Activated CD4-positive, alpha-beta T cell treated with anti-CD3 and anti-CD28 coated beads, Interleukin-2, amount 10 ng/mL, durations not matched to agents 24 days and 14 days (primary cell): ENCODE measurements at regions not wholly inside any gene's neighbourhood (a gene's known extent, or its start where the extent isn't known, plus 50 kb on each side); places are given as distances from the start of the nearest gene placed in this dataset.
"Not testable (repeated sequence)": the region's sequence is repeated elsewhere in the genome, so short reads cannot be mapped to it uniquely, and the experiment has no call there.

Source experiments
- DNase-seq: peaks from one replicate; pipeline ENCODE4 v3.0.0; 2022
- H3K27ac Mint-ChIP-seq: one replicate; pipeline ENCODE4 v1.8.0; 2022; ENCODE audit warnings: mild to moderate bottlenecking, mixed read lengths
- H3K27me3 Mint-ChIP-seq: one replicate; pipeline ENCODE4 v1.8.0; 2022; ENCODE audit warnings: mixed read lengths
- H3K36me3 Mint-ChIP-seq: one replicate; pipeline ENCODE4 v1.8.0; 2022; ENCODE audit warnings: low read depth, mild to moderate bottlenecking, mixed read lengths
- H3K4me1 Mint-ChIP-seq: one replicate; pipeline ENCODE4 v1.8.0; 2021; ENCODE audit warnings: mixed read lengths
- H3K4me3 Mint-ChIP-seq: one replicate; pipeline ENCODE4 v1.8.0; 2022; ENCODE audit warnings: mild to moderate bottlenecking, moderate library complexity, mixed read lengths
- H3K9me3 Mint-ChIP-seq: one replicate; pipeline ENCODE4 v1.8.0; 2021; ENCODE audit warnings: mixed read lengths
- intact Hi-C: fragments of 100-400 bp; cut with micrococcal nuclease; formaldehyde crosslinking; loops from one replicate; pipeline ENCODE4 v1.15.1; 2023

DNA sequence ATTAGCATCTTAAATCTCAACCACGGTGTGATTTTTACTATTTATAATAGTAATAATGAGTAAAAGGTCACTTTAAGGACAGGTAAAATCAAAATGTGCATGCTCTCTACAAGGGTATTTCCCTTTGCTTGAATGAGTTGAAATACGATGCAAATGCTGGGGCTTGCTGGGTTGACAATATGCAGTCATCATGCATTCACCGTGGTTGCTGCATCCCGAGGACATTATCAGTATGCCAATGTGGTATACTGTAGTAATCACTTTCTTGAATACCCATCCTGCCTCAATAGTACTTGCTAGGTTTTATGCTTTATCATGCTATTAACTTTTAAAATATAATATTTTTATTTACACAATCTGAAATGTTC, 637.9 kb downstream of the COL12A1 start:
- H3K4me1 Mint-ChIP-seq, H3K9me3 Mint-ChIP-seq, H3K27me3 Mint-ChIP-seq, H3K27ac Mint-ChIP-seq, intact Hi-C loops, H3K36me3 Mint-ChIP-seq, H3K4me3 Mint-ChIP-seq, DNase-seq: not testable (repeated sequence)

DNA sequence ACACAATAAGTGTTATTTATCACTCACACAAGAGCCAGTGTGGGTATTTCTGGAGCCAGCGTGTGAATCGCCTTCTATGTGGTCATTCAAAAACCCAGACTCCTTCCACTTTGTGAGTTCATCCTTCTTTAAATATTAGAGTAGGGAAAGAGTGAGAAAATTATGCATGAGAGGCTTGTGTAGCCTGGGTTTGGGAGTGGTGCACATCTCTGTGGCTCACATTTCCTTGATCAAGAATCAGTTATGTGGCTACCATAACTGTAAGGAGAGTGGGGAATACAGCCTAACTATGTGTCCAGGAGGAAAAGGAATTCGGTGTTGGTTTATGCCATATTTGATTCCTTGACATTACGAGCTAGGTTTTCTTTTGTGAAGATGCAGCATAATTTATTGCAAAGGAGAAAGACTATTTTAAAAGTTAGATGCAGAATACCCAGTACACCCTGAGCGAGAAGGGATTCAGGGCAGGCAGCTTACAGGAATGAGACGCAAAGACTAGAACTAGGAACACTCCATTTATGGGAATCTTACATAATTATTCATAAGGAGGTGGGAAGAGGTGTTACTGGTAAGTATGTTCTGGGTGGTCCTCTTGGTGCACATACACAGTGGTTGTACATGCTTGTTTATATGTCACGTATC, 638.5 kb downstream of the COL12A1 start:
- H3K27ac Mint-ChIP-seq, result no peak overlapping the region
- no peaks in the 10 kb centered on the region for H3K36me3 Mint-ChIP-seq
- H3K27me3 Mint-ChIP-seq, result no peaks in the 10 kb centered on the region
- no peak overlapping the region for H3K4me3 Mint-ChIP-seq
- H3K4me1 Mint-ChIP-seq, result no peaks in the 10 kb centered on the region
- H3K9me3 Mint-ChIP-seq, result no peaks in the 10 kb centered on the region
- DNase-seq, result no peak
- intact Hi-C loops, result no loop called here

DNA sequence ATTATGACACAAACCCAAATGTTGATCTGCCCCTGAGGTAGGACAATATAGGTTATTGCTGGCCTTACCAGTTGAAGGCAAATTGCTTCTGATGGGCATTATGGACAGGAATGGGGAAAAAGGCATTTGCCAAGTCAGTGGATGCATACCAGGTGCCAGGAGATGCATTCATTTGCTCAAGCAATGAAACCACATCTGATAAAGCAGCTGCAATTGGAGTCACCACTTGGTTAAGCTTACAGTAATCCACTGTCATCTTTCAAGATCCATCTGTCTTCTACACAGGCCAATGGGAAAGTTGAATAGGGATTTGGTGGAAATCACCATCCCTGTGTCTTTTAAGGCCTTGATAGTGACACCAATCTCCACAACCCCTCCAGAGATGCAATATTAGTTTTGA, 648.6 kb downstream of the COL12A1 start:
- H3K4me3 Mint-ChIP-seq, result no peak overlapping the region
- no peak for DNase-seq
- no peaks in the 10 kb centered on the region for H3K27me3 Mint-ChIP-seq
- no peak overlapping the region for H3K27ac Mint-ChIP-seq
- no peaks in the 10 kb centered on the region for H3K36me3 Mint-ChIP-seq
- no peaks in the 10 kb centered on the region for H3K9me3 Mint-ChIP-seq
- intact Hi-C loops, result no loop called here
- no peaks in the 10 kb centered on the region for H3K4me1 Mint-ChIP-seq

DNA sequence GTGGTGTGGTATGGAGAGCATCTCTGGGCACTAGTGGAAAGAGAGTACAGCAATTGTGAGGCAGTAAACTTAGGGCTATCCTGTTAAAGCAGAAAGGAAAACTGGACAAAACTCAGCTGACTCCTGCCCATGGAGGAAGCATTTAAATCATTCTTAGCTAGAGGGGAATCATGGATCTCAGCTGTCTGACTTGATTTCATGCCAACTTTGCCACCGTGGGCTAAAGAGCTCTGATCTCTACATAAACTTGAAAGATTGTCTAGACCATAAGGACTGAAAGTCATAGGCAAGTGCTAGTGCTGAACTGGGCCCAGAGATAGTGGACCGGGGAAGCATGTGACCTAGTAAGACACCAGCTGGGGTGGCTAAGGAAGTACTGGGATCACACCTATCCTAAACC, 651.8 kb downstream of the COL12A1 start:
- no peak for DNase-seq
- no peak overlapping the region for H3K4me3 Mint-ChIP-seq
- no peaks in the 10 kb centered on the region for H3K36me3 Mint-ChIP-seq
- no peaks in the 10 kb centered on the region for H3K9me3 Mint-ChIP-seq
- no peaks in the 10 kb centered on the region for H3K27me3 Mint-ChIP-seq
- no peaks in the 10 kb centered on the region for H3K4me1 Mint-ChIP-seq
- intact Hi-C loops, result no loop called here
- H3K27ac Mint-ChIP-seq, result no peak overlapping the region

DNA sequence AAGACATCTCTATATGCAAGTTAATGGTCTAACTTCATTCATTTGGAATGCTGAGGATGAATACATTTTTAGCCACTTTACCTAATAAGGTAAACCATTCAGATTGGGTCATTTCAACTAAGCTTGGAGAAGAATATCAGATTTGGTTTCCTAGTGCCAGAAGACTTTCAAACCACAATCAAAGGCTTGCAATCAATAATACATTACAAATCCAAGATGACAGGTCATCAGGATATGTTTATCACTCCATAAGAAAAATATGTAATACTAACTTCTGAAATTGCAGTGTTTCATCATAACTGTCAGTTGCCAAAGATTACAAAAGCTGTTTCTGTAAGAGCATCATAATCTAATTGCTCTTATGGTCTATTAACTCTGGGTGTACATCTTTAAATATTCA, 654.0 kb downstream of the COL12A1 start:
- H3K36me3 Mint-ChIP-seq, result no peaks in the 10 kb centered on the region
- no peak for DNase-seq
- H3K27me3 Mint-ChIP-seq, result no peaks in the 10 kb centered on the region
- H3K4me1 Mint-ChIP-seq, result no peaks in the 10 kb centered on the region
- no peak overlapping the region for H3K27ac Mint-ChIP-seq
- intact Hi-C loops, result no loop called here
- no peak overlapping the region for H3K4me3 Mint-ChIP-seq
- H3K9me3 Mint-ChIP-seq, result no peaks in the 10 kb centered on the region

DNA sequence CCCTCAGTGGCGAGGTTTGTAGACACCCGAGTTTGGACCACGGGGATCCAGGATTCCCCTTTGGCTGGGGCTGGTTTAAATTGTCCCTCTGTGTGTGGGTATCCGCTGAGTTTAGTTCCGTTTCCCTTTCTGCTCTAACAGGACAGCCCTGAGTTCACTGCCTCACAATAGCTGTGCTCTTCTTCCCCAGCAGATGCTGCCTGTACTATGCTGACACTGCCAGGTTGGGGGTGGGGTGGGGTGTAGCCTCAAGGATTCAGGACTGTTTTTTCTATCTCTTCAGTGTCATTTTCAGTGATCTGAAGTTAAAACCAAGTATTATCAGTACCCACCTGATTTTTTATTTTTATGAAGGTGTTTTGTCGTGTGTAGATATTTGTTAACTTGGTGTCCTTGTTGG, 655.0 kb downstream of the COL12A1 start:
- Mint-ChIP-seq H3K9me3 (no peaks in the 10 kb centered on the region), H3K36me3 (no peaks in the 10 kb centered on the region), H3K4me3 (no peak overlapping the region), H3K27me3 (no peaks in the 10 kb centered on the region), H3K27ac (no peak overlapping the region), H3K4me1 (no peaks in the 10 kb centered on the region)
- intact Hi-C loops, result no loop called here
- no peak for DNase-seq

DNA sequence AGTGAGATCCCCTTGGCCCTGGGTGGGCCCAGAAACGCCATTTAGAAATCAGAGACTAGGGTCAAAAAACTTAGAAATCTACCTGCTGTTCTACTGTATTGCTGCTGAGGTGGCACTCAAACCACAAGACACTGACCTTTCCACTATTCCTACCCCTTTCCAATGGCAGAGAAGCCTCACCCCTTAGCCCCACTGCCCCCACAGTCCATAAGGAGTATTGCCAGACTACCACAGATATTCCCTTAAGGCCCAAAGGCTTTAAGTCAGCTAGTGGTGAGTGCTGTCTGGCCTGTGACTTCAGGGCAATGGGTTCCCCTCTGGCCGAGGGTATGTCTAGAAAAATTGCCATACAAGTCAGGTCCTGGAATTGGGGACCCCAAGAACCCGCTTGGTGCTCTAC, 656.1 kb downstream of the COL12A1 start:
- Mint-ChIP-seq H3K4me3 (no peak overlapping the region), H3K4me1 (no peaks in the 10 kb centered on the region), H3K27ac (no peak overlapping the region), H3K9me3 (no peaks in the 10 kb centered on the region), H3K27me3 (no peaks in the 10 kb centered on the region), H3K36me3 (no peaks in the 10 kb centered on the region)
- intact Hi-C loops, result no loop called here
- no peak for DNase-seq

DNA sequence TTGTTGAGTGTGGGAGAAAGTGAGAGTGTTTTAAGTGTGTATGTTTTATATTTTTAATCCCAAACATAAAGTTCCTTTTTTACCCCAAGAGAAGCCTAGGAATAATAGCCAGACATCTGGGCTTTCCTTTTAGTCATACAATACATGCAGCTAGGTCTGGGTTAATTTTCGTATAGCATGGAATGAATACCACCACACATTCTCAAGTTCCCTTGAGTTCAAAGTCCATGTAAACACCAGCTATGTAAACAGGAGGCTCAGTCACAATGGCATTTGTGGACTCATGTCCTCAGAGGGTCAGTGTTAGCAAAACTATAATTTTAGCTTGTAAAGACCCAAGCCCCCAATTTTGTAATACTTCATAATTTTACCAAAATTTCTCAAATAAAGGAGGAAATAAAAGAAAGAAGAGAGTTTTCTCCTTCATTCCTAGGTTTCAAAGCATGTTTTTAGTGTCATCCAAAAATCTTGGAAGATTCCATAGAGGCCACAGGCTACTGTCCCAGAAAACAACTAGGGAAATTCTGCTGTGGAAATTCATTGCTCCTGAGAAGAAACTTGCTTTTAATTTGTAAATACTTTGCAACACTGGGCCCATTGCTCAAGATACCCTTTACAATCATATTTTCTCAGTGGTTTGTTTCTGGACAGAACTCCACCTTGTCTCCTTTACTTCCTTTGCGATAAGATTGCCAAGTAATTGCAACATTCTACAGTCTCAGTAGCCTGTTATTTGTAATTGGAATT, 671.2 kb downstream of the COL12A1 start:
- intact Hi-C loops, result no loop called here
- Mint-ChIP-seq H3K4me1 (no peaks in the 10 kb centered on the region), H3K27ac (no peak overlapping the region), H3K27me3 (no peaks in the 10 kb centered on the region), H3K36me3 (no peaks in the 10 kb centered on the region), H3K9me3 (no peaks in the 10 kb centered on the region), H3K4me3 (no peak overlapping the region)
- no peak for DNase-seq

DNA sequence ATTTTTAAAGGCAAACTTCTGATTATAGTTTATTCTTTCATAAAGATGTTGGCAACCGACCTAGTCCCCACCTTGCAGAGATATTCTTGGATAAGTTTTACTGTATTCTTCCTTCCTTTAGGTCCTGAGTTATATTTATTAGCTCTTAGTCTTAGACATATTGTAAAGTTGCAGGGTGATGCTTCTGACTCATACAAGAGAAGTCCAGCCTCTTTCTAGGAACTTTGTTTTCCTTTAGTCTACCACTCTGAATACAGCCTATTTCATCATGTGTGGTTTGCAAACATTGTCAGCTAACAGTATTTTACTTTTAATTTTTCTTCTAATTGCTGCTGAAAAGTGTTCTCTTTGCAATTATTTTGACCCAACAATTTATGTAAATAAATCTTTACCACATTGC, 686.7 kb downstream of the COL12A1 start:
- no peaks in the 10 kb centered on the region for H3K36me3 Mint-ChIP-seq
- DNase-seq, result no peak
- no peaks in the 10 kb centered on the region for H3K27me3 Mint-ChIP-seq
- H3K4me3 Mint-ChIP-seq, result no peak overlapping the region
- intact Hi-C loops, result no loop called here
- H3K9me3 Mint-ChIP-seq, result peaks cover 3% of the 10 kb centered on the region
- H3K4me1 Mint-ChIP-seq, result no peaks in the 10 kb centered on the region
- no peak overlapping the region for H3K27ac Mint-ChIP-seq

DNA sequence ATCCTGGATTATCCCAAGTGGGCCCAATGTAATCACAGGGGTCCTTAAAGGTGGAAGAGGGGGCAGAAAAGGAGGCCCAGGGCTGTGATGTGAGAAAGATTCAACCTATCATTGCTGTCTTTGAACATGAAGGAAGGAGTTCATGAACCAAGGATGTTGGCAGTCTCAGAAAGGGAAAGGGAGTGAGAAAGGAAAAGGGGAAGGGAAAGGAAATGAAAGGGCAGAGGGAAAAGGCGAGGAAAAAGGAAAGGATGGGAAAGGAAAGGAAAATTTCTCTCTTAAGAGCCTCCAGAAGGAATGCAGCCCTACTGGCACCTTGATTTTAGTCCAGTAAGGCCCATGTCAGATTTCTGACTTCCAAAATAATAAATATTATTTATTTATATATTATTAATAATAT, 687.8 kb downstream of the COL12A1 start:
- Mint-ChIP-seq H3K36me3 (no peaks in the 10 kb centered on the region), H3K27ac (no peak overlapping the region), H3K4me3 (no peak overlapping the region)

DNA sequence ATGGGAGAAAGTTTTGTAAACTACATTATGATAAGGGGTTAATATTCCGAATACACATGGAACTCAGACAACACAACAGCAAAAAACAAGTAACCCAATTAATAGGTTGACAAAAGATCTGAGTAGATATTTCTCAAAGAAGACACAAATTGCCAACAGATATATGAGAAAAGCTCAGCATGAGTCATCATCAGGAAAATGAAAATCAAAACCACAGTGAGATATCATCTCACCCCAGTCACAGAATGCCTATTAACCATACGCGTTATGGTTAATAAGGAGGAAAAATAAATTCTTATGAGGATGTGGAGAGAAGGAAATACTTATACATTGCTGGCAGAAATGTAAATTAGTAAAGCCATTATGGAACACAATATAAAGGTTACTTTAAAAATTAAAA, 695.0 kb downstream of the COL12A1 start:
- H3K4me1 Mint-ChIP-seq, result no peaks in the 10 kb centered on the region
- intact Hi-C loops, result no loop called here

More for the DNA sequence above, 687.8 kb downstream of the COL12A1 start:
- H3K4me1 Mint-ChIP-seq, result no peaks in the 10 kb centered on the region
- DNase-seq, result no peak
- H3K27me3 Mint-ChIP-seq, result no peaks in the 10 kb centered on the region
- intact Hi-C loops, result no loop called here
- H3K9me3 Mint-ChIP-seq, result peaks cover 3% of the 10 kb centered on the region

DNA sequence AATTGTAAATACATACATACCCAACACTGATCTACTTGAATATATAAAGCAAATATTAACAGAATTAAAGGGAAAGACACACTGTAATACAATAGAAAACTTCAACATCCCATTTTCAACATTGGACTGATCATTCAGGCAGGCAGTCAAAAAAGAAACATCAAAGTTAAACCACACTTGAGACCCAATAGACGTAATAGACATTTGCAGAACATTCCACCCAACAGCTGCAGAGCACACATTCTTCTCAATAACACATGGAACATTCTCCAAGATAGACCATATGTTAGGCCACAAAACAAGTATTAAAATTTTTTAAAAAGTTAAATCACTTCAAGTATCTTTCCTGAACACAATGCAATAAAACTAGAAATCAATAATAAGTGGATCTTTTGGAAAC, 698.2 kb downstream of the COL12A1 start:
- no peak for DNase-seq
- H3K4me3 Mint-ChIP-seq, result no peak overlapping the region
- no peaks in the 10 kb centered on the region for H3K27me3 Mint-ChIP-seq
- intact Hi-C loops, result no loop called here
- no peaks in the 10 kb centered on the region for H3K36me3 Mint-ChIP-seq
- H3K9me3 Mint-ChIP-seq, result peaks cover 13% of the 10 kb centered on the region
- H3K27ac Mint-ChIP-seq, result no peak overlapping the region
- H3K4me1 Mint-ChIP-seq, result no peaks in the 10 kb centered on the region

More for the DNA sequence above, 695.0 kb downstream of the COL12A1 start:
- Mint-ChIP-seq H3K27ac (no peak overlapping the region), H3K36me3 (no peaks in the 10 kb centered on the region), H3K4me3 (no peak overlapping the region), H3K9me3 (peaks cover 9% of the 10 kb centered on the region), H3K27me3 (no peaks in the 10 kb centered on the region)
- DNase-seq, result no peak

DNA sequence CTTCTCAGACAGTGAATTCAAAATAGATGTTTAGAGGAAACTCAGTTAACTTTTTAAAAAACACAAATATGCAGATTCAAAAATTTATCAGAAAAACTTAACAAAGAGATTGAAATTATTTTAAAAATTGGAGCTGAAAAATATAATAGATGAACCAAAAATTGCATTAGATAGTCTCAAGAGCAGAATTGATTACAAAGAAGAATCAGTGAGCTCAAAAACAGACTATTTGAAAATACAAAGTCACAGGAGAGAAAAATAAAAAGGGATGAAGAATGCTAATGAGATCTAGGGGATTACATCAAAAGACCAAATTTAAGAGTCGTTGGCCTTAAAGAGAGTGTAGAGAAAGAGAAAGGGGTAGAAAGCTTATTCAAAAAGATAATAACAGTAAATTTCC, 700.5 kb downstream of the COL12A1 start:
- peaks cover 13% of the 10 kb centered on the region for H3K9me3 Mint-ChIP-seq
- H3K27me3 Mint-ChIP-seq, result no peaks in the 10 kb centered on the region

DNA sequence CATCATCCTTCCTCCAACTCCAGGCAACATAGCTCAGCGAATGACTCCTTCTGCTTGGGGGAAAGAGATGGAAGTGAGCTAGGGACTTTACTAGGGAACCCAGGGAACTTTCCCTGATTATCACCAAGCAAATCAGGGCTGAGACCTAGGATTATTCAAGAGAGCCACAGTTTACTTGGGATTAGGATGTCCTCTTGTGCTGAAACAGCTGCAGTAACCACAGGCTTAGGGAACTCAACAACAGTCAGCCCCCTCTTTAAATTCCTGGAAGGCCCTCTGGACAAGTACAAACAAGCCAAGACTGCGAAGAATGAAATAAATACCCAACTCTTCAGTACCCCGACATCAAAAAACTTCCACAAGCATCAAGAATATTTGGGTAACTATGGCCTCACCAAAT, 700.9 kb downstream of the COL12A1 start:
- intact Hi-C loops, result no loop called here
- Mint-ChIP-seq H3K4me3 (no peak overlapping the region), H3K9me3 (peaks cover 13% of the 10 kb centered on the region), H3K27ac (no peak overlapping the region), H3K27me3 (no peaks in the 10 kb centered on the region), H3K36me3 (no peaks in the 10 kb centered on the region), H3K4me1 (no peaks in the 10 kb centered on the region)
- DNase-seq, result no peak

More for the DNA sequence above, 700.5 kb downstream of the COL12A1 start:
- intact Hi-C loops, result no loop called here
- H3K36me3 Mint-ChIP-seq, result no peaks in the 10 kb centered on the region
- no peak overlapping the region for H3K4me3 Mint-ChIP-seq
- no peaks in the 10 kb centered on the region for H3K4me1 Mint-ChIP-seq
- no peak overlapping the region for H3K27ac Mint-ChIP-seq
- DNase-seq, result no peak

DNA sequence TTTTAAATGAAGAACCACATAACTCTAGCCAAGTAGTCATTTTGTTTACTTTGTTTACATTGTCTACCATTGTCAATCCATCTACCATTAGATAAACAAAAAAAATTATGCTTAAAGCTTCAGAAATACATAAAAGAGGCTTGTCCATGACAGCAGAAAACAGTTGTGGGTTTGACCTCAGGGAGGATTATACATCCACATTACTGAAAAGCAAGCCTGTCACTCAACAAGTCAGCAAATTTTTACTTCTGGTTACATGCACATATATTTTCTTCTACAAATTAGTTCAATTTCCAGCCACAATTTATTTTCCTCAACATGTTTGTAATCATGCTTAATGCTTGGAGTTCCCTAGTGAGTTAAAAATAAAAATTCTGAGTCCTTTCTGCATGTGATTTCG, 713.3 kb downstream of the COL12A1 start:
- no peak overlapping the region for H3K4me3 Mint-ChIP-seq
- no peaks in the 10 kb centered on the region for H3K36me3 Mint-ChIP-seq
- H3K27ac Mint-ChIP-seq, result no peak overlapping the region
- H3K4me1 Mint-ChIP-seq, result no peaks in the 10 kb centered on the region
- no peak for DNase-seq
- intact Hi-C loops, result no loop called here
- no peaks in the 10 kb centered on the region for H3K27me3 Mint-ChIP-seq
- H3K9me3 Mint-ChIP-seq, result peaks cover 6% of the 10 kb centered on the region
